ENCODE measurements at regions not wholly inside any gene's neighbourhood (a gene's known extent, or its start where the extent isn't known, plus 50 kb on each side); places are given as distances from the start of the nearest gene placed in this dataset.

GRCh38 chr10:29746080-29746797 lies 111.5 kb upstream of the SVIL start:
- H3K4me3 ChIP-seq, result no peak overlapping the region
- H4K20me1 ChIP-seq (replicated peaks; ENCODE audit: control insufficient read depth, insufficient read depth, low read length), result no peaks in the 10 kb centered on the region
- intact Hi-C loops (cut with micrococcal nuclease) (no loop called here), in situ Hi-C loops (cut with MboI) (no loop called here)
- H3K9ac ChIP-seq (ENCODE audit: insufficient read depth in 1 of 2, low read depth in 2 of 2, low read length in 2 of 2), result no peak overlapping the region
- POLR2A ChIA-PET, result interaction anchor here (0.6 kb wide), 1 partner anchor 15 kb away, joined by 3 read pairs; no protein-coding TSS in a partner anchor
- no peak for ATAC-seq
- no peak overlapping the region for H3K27ac ChIP-seq (ENCODE audit: extremely low read depth, low read depth, low read length)
- H3K4me2 ChIP-seq (ENCODE audit: insufficient read depth, low read length), result no peak overlapping the region
- 1% methylated on average over 5 of the region's 5 CpGs for WGBS (ENCODE audit: insufficient coverage, low coverage, missing lambda C conversion rate)
- DNase-seq (ENCODE audit: extremely low read depth in 1 of 4, low spot score in 3 of 4), result no peak
- no peaks in the 10 kb centered on the region for H3K36me3 ChIP-seq (ENCODE audit: control insufficient read depth, insufficient read depth, low read length)
- no peaks in the 10 kb centered on the region for H3K79me2 ChIP-seq (ENCODE audit: control insufficient read depth, insufficient read depth, low read length)
- peaks cover 0 to 9% of the 10 kb centered on the region in 2 experiments; a peak in 1 of 5 replicates for H3K27me3 ChIP-seq (ENCODE audit: control insufficient read depth in 2 of 2, insufficient read depth in 2 of 2, low read length in 2 of 2)
- CTCF ChIA-PET (ENCODE audit: low intra/inter-chr PET ratio), result no interaction called here
- H3K4me1 ChIP-seq (replicated peaks in 1 of 2; ENCODE audit: control insufficient read depth in 2 of 2, insufficient read depth in 2 of 2, low read length in 2 of 2), result no peaks in the 10 kb centered on the region
- FAIRE-seq, result no peak
- H3K9me3 ChIP-seq (replicated peaks; ENCODE audit: control insufficient read depth, insufficient read depth, low read depth, low read length), result no peaks in the 10 kb centered on the region
- H2AFZ ChIP-seq (ENCODE audit: low read depth, low read length), result no peak overlapping the region
- no peaks in the 10 kb centered on the region for H3K9me1 ChIP-seq (ENCODE audit: control insufficient read depth, insufficient read depth, low read length)
- no TSS peak for BruUV-seq (replicated peaks)
- no peak for TF ChIP-seq ZNF24 (IDR thresholded peaks at IDR 0.05)
- no peak for TF ChIP-seq MTF1 (CRISPR knock-in tag; IDR thresholded peaks at IDR 0.05; ENCODE audit: borderline replicate concordance)
- TF ChIP-seq YY1 (IDR thresholded peaks at IDR 0.05; ENCODE audit: borderline replicate concordance in 1 of 3, control insufficient read depth in 1 of 3, extremely low read depth in 1 of 3, insufficient read depth in 3 of 3, insufficient read length in 1 of 3, insufficient replicate concordance in 2 of 3, low read depth in 1 of 3, low read length in 2 of 3), result no peak
- TF ChIP-seq LARP7 (IDR thresholded peaks at IDR 0.05), result no peak
- TF ChIP-seq NFIC (IDR thresholded peaks at IDR 0.05), result no peak
- TF ChIP-seq ZNF318 (IDR thresholded peaks at IDR 0.05; ENCODE audit: borderline replicate concordance in 1 of 2, low read depth in 1 of 2), result no peak

Data from K562 (cell line).